B cell (primary cell): ENCODE measurements at regions not wholly inside any gene's neighbourhood (a gene's known extent, or its start where the extent isn't known, plus 50 kb on each side); places are given as distances from the start of the nearest gene placed in this dataset.

Experiments used
- CTCF ChIP-seq: fragments of 200-600 bp; IDR thresholded peaks from one replicate; pipeline ENCODE4 v1.8.0; 2022; ENCODE audit warnings: antibody characterized with exemption, mild to moderate bottlenecking
- EZH2 ChIP-seq: IDR thresholded peaks from 2 replicates; pipeline ENCODE4 v1.6.1; 2012; ENCODE audit warnings: borderline replicate concordance, low read depth, mild to moderate bottlenecking, moderate library complexity, low read length; ENCODE audit not compliant: insufficient read depth, poor library complexity, severe bottlenecking

DNA sequence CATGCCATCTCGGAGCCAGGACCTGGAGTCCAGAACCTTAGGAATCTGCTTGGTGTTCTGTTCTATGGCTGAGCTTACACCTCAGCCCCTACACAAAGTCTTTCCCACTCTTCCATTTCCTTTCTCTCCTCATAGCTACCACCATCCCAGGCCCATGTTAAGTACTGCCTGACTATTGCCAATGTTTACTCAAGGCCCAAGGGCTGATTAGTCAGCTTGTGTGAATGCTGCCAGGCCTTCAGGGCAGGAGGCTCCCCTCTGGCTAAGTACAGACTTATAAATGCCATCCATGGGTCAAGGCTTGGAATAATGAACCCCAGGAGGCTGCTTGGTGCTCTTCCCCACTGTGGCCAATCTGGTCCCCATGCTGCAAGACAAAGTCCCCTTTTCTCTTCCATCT is 411.6 kb upstream of the MAGEB18 start:
- TF ChIP-seq CTCF, result no peak
- TF ChIP-seq EZH2, result no peak
